Body of pancreas (tissue), 4 donors: ENCODE measurements at regions not wholly inside any gene's neighbourhood (a gene's known extent, or its start where the extent isn't known, plus 50 kb on each side); places are given as distances from the start of the nearest gene placed in this dataset.

Experiments
- ATAC-seq: fragments of 150-250 bp; one replicate; pipeline ENCODE4 v1.9.1; 2016
- DNase-seq, 4 donors: peaks; one replicate each; pipeline ENCODE4 v3.0.0-alpha.2; 2019
- H3K27ac ChIP-seq, 4 donors: fragments of 200-600 bp; sonication (generic); 1 replicate in 3 of 4; 2 replicates in 1 of 4; pipeline versions ENCODE4 v1.5.1 to v1.6.1; 2016 to 2019; ENCODE audit warnings: mild to moderate bottlenecking in 1 of 4, mixed read lengths in 1 of 4, moderate library complexity in 1 of 4
- H3K27me3 ChIP-seq, 2 donors: fragments of 200-600 bp; sonication (generic); one replicate each; pipeline ENCODE4 v1.6.0; 2016; ENCODE audit warnings: mild to moderate bottlenecking in 1 of 2
- H3K36me3 ChIP-seq, 2 donors: fragments of 200-600 bp; sonication (generic); replicated peaks in 1 of 2; 2 replicates each; pipeline ENCODE4 v1.5.1; 2016; ENCODE audit warnings: low read depth in 2 of 2; ENCODE audit not compliant: insufficient read depth in 1 of 2
- H3K4me1 ChIP-seq: fragments of 200-600 bp; sonication (generic); one replicate; pipeline ENCODE4 v1.6.0; 2016
- H3K4me3 ChIP-seq, 2 donors: fragments of 200-600 bp; sonication (generic); 1 replicate in 1 of 2; 2 replicates in 1 of 2; pipeline ENCODE4 v1.5.1; 2016 to 2019
- H3K9me3 ChIP-seq, 3 donors: fragments of 200-600 bp; sonication (generic); 1 replicate in 2 of 3; 2 replicates in 1 of 3; pipeline ENCODE4 v1.5.1; 2016
- POLR2A ChIP-seq, 3 donors: fragments of 450-650 bp; IDR thresholded peaks; one replicate each; pipeline ENCODE4 v1.6.1; 2016; ENCODE audit warnings: antibody characterized with exemption in 3 of 3, mild to moderate bottlenecking in 2 of 3
- WGBS, 2 donors: methylation state at CpG; one replicate each; pipeline ENCODE4 v1.1.5; 2017; 5-methylcytosine and 5-hydroxymethylcytosine counted together
- intact Hi-C: fragments of 100-400 bp; cut with DNase I; formaldehyde crosslinking; loops from one replicate; pipeline ENCODE4 v1.15.1; 2023
- TF ChIP-seq, protein P1 (sequence below), 7 experiments: fragments of 450-650 bp in 4 of 7; fragments of 200-600 bp in 3 of 7; sonication (generic) in 3 of 7; IDR thresholded peaks; one replicate each; pipeline ENCODE4 v1.5.1; 2016 to 2019; ENCODE audit warnings: antibody characterized with exemption in 7 of 7

DNA sequence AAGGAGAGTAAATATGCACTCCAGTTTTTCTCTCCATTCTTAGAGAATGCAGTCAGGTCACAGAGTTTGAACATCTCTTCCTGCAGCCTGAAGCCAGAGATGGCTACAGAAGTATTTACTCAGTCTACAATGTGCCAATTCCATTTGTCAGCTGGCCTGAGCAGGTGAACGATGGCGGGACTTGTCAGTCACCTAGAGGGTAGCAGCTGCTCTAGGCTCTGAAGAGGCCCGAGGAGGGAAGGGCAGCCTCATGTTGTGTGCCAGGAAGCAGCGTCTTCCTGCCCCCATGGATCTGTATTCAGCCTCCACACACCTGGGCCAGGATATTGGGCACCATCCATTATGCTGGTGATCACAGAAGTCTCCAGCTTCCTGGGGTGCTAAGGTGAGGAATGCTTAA, 316.7 kb upstream of the CHAC2 start:
- Histone ChIP-seq H3K27me3 (no peaks in the 10 kb centered on the region), H3K4me1 (peaks cover 13% of the 10 kb centered on the region), H3K4me3 (no peak overlapping the region), H3K36me3 (no peaks in the 10 kb centered on the region), H3K9me3 (no peaks in the 10 kb centered on the region), H3K27ac (no peak overlapping the region)
- TF ChIP-seq, protein P1, sequence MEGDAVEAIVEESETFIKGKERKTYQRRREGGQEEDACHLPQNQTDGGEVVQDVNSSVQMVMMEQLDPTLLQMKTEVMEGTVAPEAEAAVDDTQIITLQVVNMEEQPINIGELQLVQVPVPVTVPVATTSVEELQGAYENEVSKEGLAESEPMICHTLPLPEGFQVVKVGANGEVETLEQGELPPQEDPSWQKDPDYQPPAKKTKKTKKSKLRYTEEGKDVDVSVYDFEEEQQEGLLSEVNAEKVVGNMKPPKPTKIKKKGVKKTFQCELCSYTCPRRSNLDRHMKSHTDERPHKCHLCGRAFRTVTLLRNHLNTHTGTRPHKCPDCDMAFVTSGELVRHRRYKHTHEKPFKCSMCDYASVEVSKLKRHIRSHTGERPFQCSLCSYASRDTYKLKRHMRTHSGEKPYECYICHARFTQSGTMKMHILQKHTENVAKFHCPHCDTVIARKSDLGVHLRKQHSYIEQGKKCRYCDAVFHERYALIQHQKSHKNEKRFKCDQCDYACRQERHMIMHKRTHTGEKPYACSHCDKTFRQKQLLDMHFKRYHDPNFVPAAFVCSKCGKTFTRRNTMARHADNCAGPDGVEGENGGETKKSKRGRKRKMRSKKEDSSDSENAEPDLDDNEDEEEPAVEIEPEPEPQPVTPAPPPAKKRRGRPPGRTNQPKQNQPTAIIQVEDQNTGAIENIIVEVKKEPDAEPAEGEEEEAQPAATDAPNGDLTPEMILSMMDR (IDR thresholded peaks at IDR 0.05), result no peak
- no peak for TF ChIP-seq POLR2A (IDR thresholded peaks at IDR 0.05)
- no peak for ATAC-seq
- intact Hi-C loops, result no loop called here
- DNase-seq, result peak in 3 of 4 donors; percentile 9 to 19 (median 17)
- 32 to 34% methylated on average over 4 of the region's 4 CpGs for WGBS, 2 donors

DNA sequence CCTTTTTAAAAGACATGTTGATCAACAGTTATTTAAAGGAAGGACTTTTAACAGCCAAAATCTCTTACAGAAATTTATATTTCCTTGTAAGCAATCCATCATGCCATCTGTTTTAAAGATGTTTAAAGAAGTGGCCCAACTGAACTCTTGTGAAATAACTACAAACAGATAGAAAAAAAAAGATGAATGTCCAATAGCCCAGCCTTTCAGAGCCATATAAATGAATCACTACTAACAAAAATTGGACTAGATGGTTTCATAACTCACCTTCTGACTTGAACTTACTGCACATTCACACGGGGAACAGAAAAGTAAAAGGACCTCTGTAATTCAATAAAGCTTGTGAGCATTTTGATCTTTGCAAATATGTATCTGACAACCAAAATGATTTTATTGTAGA, 319.0 kb upstream of the CHAC2 start:
- intact Hi-C loops, result no loop called here

DNA sequence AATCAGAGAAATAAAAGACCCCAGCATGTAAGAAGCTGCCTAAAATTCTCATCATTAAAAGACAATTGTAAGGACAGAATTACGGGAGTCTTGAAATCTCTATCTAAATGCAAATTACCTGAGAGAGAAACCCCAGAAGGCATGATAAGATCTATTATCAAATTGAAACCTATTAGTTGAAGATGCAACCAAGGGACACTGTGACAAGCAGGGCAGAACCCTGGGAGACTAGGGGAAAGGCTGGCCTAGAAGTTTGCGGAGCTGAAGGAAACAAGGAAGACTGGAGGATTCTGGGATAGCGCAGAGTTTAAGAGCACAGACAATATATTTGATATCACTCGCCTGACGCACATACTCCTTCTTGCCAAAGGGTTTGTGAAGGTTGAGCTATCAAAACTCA, 319.5 kb upstream of the CHAC2 start:
- intact Hi-C loops, result no loop called here
- TF ChIP-seq POLR2A (IDR thresholded peaks at IDR 0.05), result no peak
- TF ChIP-seq, protein P1 (IDR thresholded peaks at IDR 0.05), result no peak
- no peaks in the 10 kb centered on the region for H3K36me3 ChIP-seq
- no peak for DNase-seq
- no peaks in the 10 kb centered on the region for H3K27me3 ChIP-seq
- H3K9me3 ChIP-seq, result no peaks in the 10 kb centered on the region
- peaks cover 10% of the 10 kb centered on the region for H3K4me1 ChIP-seq
- no peak for ATAC-seq
- no peak overlapping the region for H3K27ac ChIP-seq
- 75 to 88% methylated on average over 5 of the region's 5 CpGs for WGBS, 2 donors
- H3K4me3 ChIP-seq, result no peak overlapping the region

More for the DNA sequence above, 319.0 kb upstream of the CHAC2 start:
- ATAC-seq, result no peak
- TF ChIP-seq, protein P1 (IDR thresholded peaks at IDR 0.05), result no peak
- TF ChIP-seq POLR2A (IDR thresholded peaks at IDR 0.05), result no peak
- Histone ChIP-seq H3K27me3 (no peaks in the 10 kb centered on the region), H3K4me1 (peaks cover 15% of the 10 kb centered on the region), H3K4me3 (no peak overlapping the region), H3K9me3 (no peaks in the 10 kb centered on the region), H3K27ac (no peak overlapping the region), H3K36me3 (no peaks in the 10 kb centered on the region)
- no peak for DNase-seq
- 65 to 73% methylated on average over 1 of the region's 1 CpG for WGBS, 2 donors

DNA sequence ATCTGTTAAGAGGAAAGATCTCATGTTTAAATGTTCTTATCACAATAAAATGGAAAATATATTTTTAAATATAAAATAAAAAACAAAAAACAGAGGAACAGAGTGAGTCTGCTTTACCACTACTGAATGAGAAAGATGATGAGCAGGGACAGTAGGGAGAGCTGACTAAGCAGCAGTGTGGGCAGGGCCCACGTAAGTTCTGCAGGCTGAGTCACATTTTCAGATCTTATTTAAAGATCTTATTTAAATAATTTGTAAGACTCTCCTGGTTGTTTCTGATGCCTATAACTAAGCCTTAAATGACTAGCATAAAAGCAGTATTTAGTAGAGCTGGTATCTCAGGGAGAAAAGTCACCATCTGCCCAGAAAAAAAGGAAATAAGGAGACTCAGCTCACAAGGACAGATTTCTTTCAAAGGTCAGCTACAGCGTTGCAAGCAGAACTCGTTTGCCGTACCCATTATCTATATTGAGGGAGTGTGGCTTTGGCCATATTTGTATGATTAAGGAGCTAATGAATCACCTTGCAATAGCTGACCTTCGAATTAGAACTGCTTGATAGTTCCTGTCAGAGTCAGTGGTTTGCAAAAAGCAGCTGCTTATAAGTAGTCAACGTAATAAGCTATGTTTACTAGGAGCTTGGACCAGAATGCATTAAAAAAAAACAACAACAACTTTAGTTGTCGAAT, 322.1 kb upstream of the CHAC2 start:
- intact Hi-C loops, result no loop called here
- no peak for ATAC-seq
- Histone ChIP-seq H3K27me3 (no peaks in the 10 kb centered on the region), H3K36me3 (no peaks in the 10 kb centered on the region), H3K4me3 (no peak overlapping the region), H3K9me3 (no peaks in the 10 kb centered on the region), H3K4me1 (peaks cover 4% of the 10 kb centered on the region), H3K27ac (no peak overlapping the region)
- peak in 1 of 4 donors; percentile 11 for DNase-seq
- TF ChIP-seq POLR2A (IDR thresholded peaks at IDR 0.05), result no peak
- TF ChIP-seq, protein P1 (IDR thresholded peaks at IDR 0.05), result no peak
- WGBS, 2 donors, result 30 to 32% methylated on average over 7 of the region's 7 CpGs

DNA sequence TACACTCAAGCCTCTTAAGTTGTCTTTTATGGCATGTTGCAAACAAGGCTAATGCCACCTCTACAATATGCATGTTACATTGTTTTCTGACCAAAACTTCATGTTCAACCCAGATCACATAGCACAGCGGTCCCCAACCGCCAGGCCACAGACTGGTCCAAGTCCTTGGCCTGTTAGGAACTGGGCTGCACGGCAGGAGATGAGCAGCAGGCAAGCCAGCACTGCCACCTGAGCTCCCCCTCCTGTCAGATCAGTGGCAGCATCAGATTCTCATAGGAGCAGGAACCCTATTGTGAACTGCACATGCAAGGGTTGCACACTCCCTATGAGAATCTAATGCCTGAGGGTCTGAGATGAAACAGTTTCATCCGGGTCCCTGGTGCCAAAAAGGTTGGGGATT, 324.8 kb upstream of the CHAC2 start:
- Histone ChIP-seq H3K36me3 (no peaks in the 10 kb centered on the region), H3K4me1 (peaks cover 10% of the 10 kb centered on the region), H3K27me3 (no peaks in the 10 kb centered on the region), H3K27ac (no peak overlapping the region), H3K4me3 (no peak overlapping the region), H3K9me3 (no peaks in the 10 kb centered on the region)
- peak; percentile 45 for ATAC-seq
- intact Hi-C loops, result no loop called here
- DNase-seq, result peak in 3 of 4 donors; percentile 21 to 49 (median 27)
- WGBS, 2 donors, result 62 to 77% methylated on average over 4 of the region's 4 CpGs
- TF ChIP-seq, protein P1 (IDR thresholded peaks at IDR 0.05), result peak in 2 of 7 experiments; percentile 15 to 27
- no peak for TF ChIP-seq POLR2A (IDR thresholded peaks at IDR 0.05)
